T-helper 2 cell (primary cell): ENCODE measurements at regions not wholly inside any gene's neighbourhood (a gene's known extent, or its start where the extent isn't known, plus 50 kb on each side); places are given as distances from the start of the nearest gene placed in this dataset.

Experiments
- DNase-seq, 5 experiments: peaks; one replicate each; pipeline versions ENCODE4 v3.0.0 to v3.0.0-alpha.2; 2012 to 2022

DNA sequence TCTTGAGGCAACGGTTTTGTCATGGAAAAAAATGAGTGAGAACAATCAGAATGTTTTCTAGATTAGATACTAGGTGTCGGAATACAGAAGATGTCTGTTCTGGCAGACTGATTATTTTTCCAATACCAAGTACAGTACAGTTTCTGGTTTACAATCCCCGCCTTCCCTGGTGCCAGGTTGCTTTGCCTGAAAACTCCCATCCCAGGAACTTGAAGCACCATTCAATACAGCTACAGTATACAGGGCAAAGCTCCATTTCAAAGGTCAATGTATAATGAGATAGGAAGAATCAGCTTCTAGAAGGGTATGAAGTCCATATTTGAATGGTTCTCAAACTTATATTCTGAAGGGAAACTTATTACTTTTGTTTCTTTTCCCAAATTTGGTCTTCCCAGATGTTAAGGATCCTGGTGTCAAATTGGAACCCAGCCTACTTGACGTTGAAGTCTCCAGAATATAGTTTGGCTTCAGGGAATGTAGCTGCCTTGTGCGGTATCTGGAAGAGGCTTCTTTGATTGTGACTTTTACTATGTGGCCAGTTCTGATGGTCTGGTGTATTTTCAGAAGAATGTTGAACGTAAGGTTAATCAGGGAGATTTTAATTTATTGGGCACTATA, 238.0 kb upstream of the ATP2B1 start:
- no peak for DNase-seq

DNA sequence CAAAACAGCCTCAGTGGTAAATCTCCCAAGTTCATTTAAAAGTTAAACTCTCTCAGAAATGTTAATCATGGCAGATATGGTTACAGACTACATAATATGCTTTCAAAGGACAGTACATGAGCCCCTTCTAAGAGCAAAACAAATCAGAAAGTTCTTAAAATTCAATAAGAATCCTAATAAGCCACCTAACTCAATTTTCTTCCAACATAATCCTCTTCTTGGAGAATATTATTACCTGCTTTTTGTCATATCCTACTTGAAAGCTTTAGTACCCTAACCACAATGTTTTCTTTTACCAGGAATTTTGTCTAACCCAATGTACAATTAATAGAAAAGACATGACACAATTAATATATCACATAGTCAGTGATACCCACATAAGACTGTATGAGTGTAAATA, 236.5 kb upstream of the ATP2B1 start:
- DNase-seq = no peak

DNA sequence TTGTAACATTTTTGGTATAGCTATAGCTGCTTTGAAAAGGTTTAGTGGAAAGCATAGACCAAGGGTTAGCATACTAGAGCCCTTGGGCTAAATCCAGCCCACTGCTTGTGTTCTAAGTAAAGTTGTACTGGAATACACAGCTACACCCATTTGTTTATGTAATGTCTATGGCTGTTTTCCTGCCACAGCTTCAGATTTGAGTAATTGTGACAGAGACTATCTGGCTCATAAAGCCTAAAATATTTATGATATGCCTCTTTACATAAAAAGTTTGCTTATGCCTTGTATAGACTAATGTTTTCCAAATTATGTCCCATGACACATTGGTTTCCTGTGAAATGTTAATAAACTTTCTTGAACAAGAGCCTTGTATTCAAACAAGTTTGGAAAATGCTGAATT, 234.8 kb upstream of the ATP2B1 start:
- no peak for DNase-seq

DNA sequence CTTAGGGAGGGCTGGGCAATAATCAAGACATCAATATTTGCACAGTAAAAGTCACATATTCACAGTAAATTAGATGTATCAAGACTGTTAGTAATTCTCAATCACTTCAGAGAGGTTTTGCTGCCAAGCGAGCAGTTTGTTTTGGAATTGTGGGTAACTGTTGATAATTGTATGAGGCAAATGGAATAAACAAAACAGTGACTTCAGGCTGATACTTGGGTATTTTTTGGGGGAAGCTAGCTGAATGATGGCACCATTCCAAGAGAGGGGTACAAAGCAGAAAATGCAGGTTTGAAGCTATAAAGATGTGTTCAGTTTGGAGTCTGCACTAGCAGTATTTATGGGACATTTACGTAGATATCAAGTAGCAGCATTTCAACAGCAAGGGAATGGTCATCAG, 232.8 kb upstream of the ATP2B1 start:
- no peak for DNase-seq

DNA sequence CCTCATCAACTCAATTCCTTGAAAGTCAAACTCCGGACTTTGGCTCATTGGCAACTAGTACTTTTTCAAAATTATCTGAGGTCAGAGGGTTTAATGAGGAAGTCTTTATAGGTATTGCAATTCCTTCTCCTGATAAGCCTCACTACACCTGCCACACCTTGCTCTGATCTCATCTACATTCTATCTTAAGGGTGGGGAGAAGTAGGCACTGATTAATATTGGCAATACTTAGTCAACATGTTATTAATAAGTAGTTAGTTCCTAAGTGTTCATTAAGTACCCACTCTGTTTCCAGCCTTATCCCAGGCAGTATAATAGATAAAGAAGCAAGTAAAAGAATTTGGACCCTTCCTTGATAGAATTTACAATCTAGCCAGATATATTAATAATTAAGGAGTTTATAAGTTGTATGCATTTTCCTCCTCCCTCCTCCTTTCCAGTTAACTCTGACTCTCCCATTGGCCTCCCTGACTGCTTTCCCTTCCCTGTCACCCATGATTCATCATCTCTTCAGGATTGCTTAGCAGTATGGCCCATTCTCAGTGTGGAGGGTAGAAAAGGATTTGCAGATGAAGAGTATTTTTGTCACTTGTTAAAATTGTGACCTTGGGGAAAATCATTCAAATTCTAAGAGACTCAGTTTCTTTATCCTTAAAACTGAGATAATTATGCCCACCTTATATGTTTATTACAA, 231.0 kb upstream of the ATP2B1 start:
- no peak for DNase-seq

DNA sequence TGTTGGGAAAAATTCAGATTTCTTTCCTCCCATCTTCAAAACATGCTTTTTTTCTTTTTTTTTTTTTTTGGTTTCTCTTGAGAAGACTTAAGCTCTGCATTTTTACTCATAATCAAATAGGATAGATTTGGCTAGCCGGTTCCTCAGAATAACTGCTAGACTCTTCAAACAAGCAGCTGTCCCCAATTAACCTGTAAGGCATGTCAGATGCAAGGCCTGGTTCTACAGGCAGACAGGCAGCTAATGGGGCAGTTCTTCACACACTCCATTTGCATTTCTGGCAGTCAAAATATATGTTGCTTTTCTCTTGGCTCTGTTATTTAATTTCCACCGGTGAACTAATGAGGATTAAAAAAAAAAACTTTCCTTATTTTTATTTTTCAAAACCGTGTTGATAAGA, 228.0 kb upstream of the ATP2B1 start:
- DNase-seq = no peak

DNA sequence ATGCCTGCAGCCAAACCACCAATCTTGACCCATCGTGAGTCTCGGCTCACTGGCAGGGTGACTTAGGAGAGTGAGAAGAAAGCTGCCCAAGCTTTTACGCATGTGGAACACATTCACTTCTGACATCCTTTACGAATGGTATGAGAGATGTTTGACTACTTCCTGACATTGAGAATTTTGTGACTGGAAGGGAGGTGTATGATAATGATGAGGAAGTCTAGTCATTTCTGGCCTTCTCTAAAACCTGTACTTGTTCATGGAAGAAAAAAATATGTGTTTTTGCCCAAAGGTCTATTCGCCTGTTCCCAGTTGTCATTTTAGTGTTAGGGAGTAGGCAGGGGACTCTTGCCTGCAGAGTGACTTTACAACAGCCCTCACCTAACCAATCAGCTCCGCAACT, 227.2 kb upstream of the ATP2B1 start:
- DNase-seq = peak in 1 of 5 experiments; percentile 25

DNA sequence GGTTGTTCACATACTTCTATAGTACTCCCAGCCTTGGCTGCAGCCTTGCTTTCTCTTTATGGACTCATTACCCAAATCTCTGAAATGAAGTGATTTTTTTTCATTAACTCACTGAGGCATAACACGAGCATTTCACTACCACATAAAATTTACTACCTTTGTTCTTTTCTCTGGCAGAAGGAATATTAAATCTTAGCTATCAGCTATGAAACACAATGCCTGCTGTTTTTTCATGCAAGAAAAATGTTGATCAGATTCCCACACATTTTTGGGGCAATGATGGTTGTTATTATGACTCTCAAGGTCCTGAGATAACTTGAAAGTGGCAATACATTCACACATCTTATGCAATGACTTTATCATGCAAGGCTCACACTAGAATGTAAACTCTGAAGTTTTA, 225.3 kb upstream of the ATP2B1 start:
- DNase-seq = no peak

DNA sequence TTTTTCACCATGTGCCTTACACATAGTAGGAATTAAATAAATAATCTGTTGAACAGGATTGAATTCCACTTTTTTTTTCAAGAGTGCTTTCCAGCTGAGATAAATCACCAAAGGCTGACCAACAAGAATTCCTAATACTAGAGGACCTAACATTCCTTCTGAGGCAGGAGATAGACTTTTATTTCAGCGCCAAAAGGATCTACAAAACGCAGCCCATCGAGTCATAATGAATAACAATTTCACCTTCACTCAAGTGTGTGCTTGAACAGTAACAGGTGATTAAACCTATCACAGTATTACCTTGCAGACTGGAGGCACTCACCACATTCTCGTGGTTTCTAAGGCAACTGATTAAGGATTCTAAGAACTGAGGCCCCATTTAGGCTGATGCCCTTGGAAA, 224.3 kb upstream of the ATP2B1 start:
- peak in 1 of 5 experiments; percentile 22 for DNase-seq

DNA sequence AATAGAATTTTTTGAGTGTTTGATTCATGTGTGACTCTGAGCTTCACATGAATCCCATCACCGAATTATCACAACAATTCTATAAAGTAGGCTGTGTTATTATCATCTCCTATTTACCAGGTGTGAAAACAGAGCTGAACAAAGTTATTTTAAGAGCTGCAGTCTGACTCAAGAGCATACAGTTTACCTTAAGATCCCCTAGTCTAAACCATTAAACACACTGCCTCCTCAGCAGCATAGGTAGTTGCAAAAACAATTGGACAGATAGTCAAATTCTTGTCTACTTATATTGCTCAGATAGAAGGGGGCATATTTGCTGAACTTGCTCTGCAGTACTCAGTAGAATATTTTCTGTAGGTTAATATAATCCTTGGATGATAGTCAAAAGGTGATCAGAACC, 219.8 kb upstream of the ATP2B1 start:
- no peak for DNase-seq

DNA sequence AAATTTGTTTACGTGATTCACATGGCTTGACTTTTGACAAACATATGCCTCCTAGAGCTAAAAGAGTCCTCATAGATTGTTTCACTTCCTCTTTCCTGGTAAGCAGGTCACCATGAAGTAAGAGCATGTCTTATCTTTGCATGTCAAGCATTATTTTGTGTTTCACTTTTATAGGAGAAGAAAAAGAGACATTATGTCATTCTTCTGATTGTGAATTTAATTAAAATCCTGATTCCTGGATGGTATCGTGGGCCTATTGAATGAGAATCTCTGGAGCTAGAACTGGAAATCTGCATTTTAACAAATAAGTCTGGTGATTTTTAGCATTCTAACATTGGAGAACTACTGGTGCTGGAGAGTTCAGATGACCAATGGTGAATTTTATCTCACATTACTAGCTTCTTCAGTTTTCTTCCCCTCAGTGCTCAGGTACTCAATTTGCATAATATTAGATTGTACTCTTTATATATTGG, 218.6 kb upstream of the ATP2B1 start:
- DNase-seq = no peak

DNA sequence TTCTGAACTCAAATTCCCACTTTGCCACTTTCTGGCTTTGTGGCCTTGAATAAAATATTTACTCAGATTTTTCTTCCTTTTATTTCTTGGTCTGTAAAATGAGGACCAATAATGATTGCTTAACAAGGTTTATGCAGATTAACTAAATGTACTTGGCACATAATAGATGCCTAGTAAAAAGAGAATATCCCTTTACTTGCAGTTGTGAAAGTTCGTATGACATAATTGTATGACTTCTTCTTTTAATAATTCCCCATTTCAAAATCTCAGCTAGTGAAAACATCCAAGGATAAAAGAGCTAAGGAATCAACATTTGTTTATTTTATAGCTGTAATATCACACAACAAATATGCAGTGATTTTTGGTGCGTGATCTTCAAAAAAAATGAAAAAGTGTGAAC, 215.6 kb upstream of the ATP2B1 start:
- no peak for DNase-seq

DNA sequence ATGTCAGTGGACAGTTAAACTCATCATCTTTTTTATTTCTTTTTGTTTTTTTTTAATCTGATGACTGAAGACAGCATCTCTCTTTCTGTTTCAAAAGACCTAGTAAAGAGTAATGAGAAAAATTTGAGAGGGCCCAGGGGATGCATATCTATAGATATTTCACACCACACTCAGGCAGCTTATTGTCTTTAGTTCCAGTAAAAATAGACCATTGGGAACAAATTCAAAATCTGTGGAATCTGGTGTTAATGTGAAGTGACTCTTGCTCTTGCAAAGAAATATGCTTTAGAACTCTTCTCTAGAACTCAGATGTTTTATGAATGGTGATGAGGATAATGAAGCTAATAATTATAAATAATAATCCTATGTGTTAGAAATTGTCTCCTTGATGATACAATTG, 214.5 kb upstream of the ATP2B1 start:
- DNase-seq = no peak

DNA sequence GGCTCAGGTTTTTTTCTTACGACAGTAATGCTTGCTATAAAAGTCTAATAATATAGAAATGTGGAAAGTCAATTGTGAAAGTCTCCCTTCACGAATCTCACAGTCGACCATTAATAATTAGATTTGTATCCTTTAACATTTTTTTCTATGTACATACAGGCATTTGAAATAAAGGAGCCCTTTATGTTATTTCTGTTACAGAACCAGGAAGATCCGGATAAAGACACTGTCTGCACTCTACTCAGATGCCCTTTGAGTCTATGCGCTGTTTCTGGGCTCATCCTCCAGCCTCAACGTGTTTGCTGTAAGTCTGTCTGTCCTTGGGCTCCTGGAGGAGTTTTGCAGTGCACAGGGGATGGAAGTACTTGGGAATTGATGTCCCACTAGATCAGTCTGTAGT, 212.2 kb upstream of the ATP2B1 start:
- no peak for DNase-seq

DNA sequence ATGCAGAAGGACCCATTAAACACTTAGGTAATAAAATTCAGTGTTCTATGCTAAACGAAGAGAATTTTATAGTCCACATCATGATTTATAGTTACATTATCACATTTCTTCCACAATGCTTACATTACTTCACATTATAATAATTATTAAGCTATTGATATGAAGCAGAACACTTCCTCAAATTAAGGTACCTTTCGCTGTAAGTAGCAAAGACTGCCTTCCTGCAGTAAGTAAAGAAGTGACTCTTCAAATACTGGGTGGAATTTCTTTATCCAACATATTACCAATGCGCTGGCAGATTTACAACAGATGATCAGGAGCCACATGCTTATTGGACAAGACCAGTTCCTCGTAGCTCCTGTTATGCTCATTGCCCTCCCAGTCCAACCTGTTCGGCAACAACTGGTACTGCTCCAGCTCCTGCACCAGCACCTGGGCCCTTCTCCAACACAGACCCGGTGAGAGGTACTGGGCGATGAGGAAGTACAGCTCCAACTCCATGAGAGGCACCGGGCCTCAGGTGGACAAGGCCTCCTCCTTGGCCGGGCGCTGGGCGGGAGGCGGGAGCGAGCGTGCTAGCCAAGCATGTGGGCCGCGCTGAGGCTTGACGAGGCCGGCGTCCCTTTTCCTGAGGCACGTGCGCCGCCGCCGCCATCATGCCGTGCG, 210.7 kb upstream of the ATP2B1 start:
- DNase-seq = no peak

DNA sequence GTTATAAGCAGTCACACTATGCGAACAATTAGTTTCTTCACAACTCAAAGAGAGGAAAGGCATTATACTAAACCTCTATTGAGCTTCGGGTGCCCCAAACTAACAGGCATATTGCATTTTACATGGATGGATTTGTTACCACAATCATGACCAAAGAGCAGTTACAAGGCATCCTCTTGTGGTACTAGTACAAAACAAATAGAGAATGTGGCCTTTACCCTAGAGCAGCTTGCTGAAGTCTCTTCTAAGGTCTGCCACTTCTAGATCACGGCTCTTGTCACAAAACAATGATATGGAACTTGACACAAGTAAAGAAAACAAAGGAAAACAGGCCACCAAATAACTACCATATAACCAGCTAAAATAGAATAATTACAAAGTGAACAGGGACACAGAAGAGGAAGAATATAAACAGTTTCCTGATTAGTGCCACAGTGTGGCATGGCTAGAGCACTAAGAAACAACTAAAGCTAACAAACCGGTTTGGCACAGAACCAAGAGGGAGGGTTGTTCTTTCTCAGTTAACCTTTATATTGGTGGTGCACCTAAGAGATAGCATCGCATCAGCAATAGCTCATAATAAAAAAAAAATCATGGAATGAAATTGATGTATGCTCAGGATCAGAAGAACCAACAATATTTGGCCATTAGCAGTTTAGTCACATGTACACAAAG, 209.7 kb upstream of the ATP2B1 start:
- DNase-seq = no peak

DNA sequence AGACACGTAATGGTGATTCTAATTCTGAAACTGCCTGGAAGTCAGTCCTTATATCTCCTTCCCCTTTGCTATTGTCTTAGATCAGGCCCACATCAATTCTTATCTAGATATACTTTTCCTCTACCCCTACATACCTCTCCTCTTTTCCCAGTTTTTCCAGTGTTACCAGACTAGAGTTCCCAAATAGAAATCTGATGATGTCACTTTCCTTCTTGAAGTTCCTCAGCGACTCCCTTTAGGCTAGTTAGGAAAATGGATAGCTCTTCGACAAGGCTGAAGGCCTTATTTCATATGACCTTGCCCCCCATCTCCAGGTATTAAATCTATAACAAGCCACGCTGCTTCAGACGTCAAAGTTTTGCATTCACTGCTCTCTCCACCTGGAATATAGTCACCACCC, 201.1 kb upstream of the ATP2B1 start:
- no peak for DNase-seq

DNA sequence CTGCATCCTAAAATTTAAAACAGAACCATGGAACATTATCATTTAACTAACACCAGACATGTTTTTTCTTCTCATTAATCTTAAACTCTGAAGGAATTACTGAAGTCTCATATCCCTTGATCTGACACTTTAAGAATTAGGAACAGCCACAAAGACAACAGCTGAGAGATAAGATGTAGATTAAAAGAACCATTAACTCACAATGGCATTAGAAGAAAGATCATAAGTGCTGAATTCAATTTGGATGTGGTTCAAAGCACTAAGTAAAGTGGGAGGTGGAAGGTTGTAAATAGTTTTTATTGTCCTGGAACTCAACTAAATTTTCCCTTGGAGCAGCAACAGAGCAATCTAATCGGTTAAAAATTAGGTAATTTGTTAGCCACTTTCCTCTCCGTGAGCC, 199.0 kb upstream of the ATP2B1 start:
- DNase-seq = no peak

DNA sequence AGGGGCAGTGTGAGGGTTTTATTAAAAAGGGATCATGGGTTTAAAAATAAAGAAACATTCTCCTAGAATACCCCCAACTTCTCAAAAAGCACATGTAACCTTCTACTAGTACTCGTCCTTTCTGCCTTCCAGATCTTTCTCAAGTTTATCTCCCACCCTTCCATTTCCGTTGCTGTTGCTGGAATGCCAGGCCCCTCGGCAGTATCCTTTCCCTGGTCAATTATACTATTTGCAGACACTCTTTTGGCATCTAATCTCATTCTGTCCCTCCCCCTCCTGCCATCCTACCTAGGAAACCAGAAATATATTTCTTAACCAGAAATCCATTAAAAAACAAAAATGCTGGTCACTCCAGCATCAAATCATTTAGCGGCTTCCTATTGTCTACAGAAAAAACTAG, 198.2 kb upstream of the ATP2B1 start:
- DNase-seq = no peak

DNA sequence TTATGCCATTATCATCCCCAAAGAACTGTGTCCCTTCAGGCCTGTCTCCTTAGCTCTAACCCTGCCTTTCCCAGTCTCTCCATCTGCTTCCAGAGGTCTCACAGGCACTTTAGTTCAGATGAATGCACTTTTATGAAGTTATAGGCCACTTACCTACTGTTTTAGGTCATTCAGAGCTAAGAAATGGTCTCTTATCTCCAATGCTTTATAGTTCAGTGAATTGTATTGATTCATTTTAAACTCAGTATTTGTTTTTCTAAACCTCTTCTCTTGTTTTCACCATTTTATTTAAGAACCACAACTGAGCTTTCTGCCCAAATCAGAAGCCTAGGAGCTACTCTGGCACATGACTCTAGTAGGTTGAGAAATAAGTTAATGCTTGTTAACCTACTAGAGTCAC, 197.5 kb upstream of the ATP2B1 start:
- DNase-seq = no peak

DNA sequence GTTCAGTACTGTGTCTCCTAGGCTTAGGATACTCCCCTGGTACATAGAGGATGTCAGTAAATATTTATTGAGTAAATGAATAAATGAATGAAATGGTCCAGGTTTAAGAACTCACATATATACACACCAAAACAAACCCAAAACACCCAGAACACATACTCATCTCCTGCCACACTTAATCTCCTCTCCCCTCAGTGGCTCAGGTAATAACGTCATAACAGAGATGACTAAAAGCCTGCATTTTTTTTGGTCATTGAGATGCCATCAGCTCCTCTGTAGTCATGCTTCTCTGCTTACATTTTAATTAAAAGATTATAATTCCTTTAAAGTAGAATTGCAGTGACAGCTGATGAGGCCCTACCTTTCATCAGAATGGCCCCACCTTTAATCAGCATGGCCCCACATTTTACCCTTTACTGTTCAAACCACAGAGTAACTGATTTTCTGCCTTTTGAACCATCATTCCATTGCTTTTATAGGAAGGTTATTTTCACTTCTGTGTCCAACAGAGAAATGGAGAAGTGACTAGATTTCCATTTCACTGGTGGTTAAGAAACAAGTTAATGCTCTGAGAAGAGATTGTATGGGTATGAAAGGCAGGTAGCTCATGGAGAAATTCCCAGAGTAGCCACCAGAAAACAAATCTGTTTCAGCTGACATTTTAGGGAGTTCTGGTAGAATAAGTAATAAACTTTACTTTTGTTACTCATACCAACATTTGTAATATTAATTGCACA, 193.4 kb upstream of the ATP2B1 start:
- DNase-seq = peak in 1 of 5 experiments; percentile 12

DNA sequence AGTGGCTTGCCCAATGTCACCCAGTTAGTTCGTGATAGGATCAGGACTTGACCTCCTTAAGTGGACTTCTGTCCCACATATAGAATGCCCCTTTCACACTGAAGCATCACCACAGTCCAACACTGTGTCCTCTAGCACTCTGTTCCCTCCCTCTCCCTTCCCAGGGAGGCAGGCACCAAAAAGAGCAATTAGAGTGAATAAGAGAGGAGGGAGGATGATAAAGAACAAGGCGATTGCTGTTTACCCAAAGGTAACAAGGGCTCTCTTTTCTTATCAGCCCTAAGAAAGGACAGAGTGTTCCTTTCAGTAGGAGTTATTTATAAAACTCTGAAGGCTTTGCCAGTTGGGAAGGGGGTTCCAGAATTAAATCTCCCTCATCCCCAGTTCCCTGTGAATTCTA, 192.7 kb upstream of the ATP2B1 start:
- no peak for DNase-seq

DNA sequence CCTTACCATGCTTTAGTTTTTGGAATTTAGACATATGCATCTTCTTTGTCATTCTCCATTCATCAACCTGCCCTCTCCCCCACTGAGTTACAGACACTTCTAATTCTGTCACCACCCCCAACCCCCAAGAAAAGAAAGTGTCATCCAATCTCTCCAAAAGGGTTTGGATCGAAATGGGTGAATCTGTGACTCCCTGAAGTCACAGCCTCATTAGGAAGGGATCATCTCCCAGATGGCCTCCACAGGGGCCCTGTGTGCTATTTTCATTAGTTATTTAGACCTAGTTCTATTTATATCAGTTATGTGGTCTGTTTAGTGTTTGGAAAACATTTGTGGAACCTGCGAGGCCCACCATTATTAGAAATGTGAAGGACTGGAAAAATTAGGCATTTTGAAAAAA, 191.0 kb upstream of the ATP2B1 start:
- DNase-seq = no peak
